Left lung (tissue), 4 donors: ENCODE measurements at regions not wholly inside any gene's neighbourhood (a gene's known extent, or its start where the extent isn't known, plus 50 kb on each side); places are given as distances from the start of the nearest gene placed in this dataset.

ENCODE experiments used
- ATAC-seq: fragments of 200-7000 bp; cut with Tn5 transposase; one replicate; pipeline ENCODE4 v1.9.1; 2020; ENCODE audit warnings: moderate library complexity
- DNase-seq, 4 donors: peaks; one replicate each; pipeline ENCODE4 v3.0.0-alpha.2; 2013 to 2020
- H3K27ac ChIP-seq, 2 donors: fragments of 200-600 bp; sonication (generic) in 1 of 2; one replicate each; pipeline versions ENCODE4 v1.5.0 to v1.8.0; 2020 to 2021
- H3K27me3 ChIP-seq, 2 donors: fragments of 200-600 bp; sonication (generic) in 1 of 2; one replicate each; pipeline versions ENCODE4 v1.5.0 to v1.8.0; 2020 to 2021
- H3K36me3 ChIP-seq, 2 donors: fragments of 200-600 bp; sonication (generic) in 1 of 2; one replicate each; pipeline versions ENCODE4 v1.5.0 to v1.8.0; 2020 to 2021
- H3K4me1 ChIP-seq, 2 donors: fragments of 200-600 bp; one replicate each; pipeline ENCODE4 v1.8.0; 2021
- H3K4me3 ChIP-seq, 2 donors: fragments of 200-600 bp; sonication (generic) in 1 of 2; one replicate each; pipeline versions ENCODE4 v1.5.0 to v1.8.0; 2020 to 2021; ENCODE audit warnings: mild to moderate bottlenecking in 1 of 2
- H3K9me3 ChIP-seq, 2 donors: fragments of 200-600 bp; sonication (generic) in 1 of 2; one replicate each; pipeline versions ENCODE4 v1.5.0 to v1.8.0; 2020 to 2021
- intact Hi-C, 2 donors: fragments of 100-400 bp; cut with DNase I; formaldehyde crosslinking; loops; one replicate each; pipeline versions ENCODE4 v1.11.2 to v1.14.2; 2022
- TF ChIP-seq, protein P1 (sequence below), 2 donors: fragments of 200-600 bp; sonication (generic) in 1 of 2; IDR thresholded peaks; one replicate each; pipeline versions ENCODE4 v1.5.0 to v1.8.0; 2021; ENCODE audit warnings: antibody characterized with exemption in 2 of 2
- donor health status: DM: no; HTN: yes; CAD: no.
- donor health status: DM: no; HTN: no; CAD: no.

DNA sequence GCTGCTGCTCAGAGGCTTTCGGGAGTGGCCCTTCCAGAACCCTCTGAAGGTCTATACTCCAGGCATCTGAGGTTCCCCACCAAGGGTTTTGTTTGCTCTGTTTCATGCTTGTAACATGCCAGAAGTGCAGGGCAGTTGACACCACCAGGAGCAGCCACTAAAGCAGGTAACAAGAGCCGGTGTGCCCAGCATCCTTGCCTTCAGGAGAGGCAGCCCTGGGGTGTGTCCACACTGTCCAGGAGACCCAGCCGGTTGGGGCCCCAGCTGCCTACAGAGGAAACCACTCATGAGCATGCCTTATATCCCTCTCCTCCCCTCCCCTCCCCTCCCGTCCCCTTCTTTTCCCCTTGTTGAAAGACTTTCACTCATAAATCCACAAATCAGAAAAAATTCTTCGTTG lies 93.1 kb downstream of the CD8B2 start:
- Histone ChIP-seq H3K27ac (no peak overlapping the region), H3K36me3 (no peaks in the 10 kb centered on the region), H3K27me3 (peaks cover 0 to 65% of the 10 kb centered on the region in 2 donors), H3K4me1 (peaks cover 0 to 7% of the 10 kb centered on the region in 2 donors), H3K4me3 (no peak overlapping the region), H3K9me3 (no peaks in the 10 kb centered on the region)
- DNase-seq: peak in 1 of 4 donors; percentile 60
- no peak for ATAC-seq
- TF ChIP-seq, protein P1, sequence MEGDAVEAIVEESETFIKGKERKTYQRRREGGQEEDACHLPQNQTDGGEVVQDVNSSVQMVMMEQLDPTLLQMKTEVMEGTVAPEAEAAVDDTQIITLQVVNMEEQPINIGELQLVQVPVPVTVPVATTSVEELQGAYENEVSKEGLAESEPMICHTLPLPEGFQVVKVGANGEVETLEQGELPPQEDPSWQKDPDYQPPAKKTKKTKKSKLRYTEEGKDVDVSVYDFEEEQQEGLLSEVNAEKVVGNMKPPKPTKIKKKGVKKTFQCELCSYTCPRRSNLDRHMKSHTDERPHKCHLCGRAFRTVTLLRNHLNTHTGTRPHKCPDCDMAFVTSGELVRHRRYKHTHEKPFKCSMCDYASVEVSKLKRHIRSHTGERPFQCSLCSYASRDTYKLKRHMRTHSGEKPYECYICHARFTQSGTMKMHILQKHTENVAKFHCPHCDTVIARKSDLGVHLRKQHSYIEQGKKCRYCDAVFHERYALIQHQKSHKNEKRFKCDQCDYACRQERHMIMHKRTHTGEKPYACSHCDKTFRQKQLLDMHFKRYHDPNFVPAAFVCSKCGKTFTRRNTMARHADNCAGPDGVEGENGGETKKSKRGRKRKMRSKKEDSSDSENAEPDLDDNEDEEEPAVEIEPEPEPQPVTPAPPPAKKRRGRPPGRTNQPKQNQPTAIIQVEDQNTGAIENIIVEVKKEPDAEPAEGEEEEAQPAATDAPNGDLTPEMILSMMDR (IDR thresholded peaks at IDR 0.05): no peak
- intact Hi-C loops: no loop called here

DNA sequence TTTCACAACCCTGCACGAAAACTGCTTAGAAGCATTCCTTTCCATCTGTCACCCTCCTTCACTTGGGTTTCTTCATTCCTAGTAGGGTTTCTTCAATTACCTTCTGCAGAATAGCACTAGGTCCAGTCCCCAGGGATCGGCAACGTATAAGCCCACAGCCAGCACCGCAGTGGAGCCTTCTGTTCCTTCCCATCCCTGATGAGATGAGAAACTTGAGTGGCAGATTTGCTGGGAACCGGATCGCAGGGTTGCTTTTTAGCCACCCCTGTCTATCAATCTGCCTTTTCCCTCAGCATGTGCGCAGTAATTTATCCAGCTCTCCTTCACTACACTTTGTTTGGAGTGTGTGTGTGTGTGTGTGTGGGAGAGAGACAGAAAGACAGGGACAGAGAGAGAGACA lies 94.2 kb downstream of the CD8B2 start:
- ATAC-seq (no peak), DNase-seq (no peak)
- intact Hi-C loops: no loop called here
- Histone ChIP-seq H3K4me3 (no peak overlapping the region), H3K9me3 (no peaks in the 10 kb centered on the region), H3K36me3 (no peaks in the 10 kb centered on the region), H3K4me1 (peaks cover 0 to 7% of the 10 kb centered on the region in 2 donors), H3K27me3 (peaks cover 0 to 71% of the 10 kb centered on the region in 2 donors), H3K27ac (no peak overlapping the region)
- TF ChIP-seq, protein P1 (IDR thresholded peaks at IDR 0.05): no peak

DNA sequence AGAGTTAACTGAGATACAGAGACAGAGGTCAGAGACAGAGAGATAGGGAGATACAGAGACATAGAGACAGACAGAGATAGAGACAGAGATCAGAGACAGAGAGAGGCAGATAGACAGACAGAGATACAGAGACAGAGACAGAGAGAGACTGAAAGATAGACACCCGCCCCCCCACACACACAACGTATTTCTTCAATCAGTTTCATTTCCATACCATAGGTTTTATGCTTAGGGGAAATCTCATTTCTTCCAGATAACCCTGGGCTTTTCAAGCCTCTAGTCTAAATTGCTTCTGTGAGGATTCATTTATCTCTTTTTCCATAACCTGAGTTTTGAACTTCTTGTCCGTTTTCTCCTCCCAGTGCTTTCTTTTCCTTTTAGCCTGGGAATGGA lies 94.6 kb downstream of the CD8B2 start:
- ATAC-seq (no peak), DNase-seq (no peak)
- intact Hi-C loops: no loop called here
- Histone ChIP-seq H3K27ac (no peak overlapping the region), H3K9me3 (no peaks in the 10 kb centered on the region), H3K4me1 (peaks cover 0 to 7% of the 10 kb centered on the region in 2 donors), H3K36me3 (no peaks in the 10 kb centered on the region), H3K4me3 (peak overlapping the region in 1 of 2 donors; percentile 18), H3K27me3 (peaks cover 0 to 75% of the 10 kb centered on the region in 2 donors)
- TF ChIP-seq, protein P1 (IDR thresholded peaks at IDR 0.05): no peak

DNA sequence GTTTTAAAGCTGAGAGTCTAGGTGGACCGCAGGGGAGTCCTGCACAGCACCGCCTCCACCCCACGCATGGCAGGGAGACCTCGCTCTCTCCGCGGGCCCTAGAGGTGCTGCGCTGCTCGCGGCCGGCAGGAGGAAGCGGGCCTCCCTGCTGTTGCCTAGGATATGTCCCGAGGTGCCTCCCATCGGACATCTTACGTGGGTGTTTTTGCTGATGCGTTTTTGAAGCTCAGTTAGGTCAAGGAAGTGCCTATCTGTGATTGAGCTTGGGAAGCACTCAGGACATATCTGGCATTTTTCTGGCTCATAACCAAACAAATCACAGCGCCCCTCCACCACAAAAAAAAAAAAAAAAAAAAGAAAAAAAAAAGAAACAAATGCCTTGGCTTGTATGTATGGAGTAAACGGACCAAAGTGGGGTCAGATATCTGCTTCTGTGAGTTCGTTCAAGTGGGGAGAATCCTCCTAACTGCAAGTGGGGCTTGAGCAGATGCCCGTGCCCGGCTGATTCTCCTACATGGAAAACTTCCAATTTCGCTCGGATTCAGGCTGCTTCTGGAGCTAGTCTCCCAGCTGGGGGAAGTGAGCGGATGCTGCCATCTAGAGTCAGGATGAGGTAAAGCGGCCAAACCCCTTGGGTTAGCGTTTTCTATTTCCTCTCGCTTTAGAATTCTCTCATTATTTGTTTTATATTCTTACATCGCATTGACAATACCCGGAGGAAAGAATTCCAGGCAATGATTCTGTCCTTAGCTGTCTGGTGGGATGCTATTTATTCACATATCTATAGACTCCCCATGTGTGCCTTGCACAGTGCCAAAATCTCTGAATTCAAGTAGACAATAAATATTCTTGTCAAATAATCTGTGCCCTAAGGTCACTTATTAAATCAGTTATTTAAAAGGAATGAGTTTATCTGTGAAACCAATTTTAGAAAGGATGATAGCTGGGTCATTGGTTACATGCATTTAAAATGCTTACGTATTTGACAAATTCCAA lies 95.3 kb downstream of the CD8B2 start:
- DNase-seq (peak; percentile 66 to 90 (median 80)), ATAC-seq (peak; percentile 97)
- H3K9me3 ChIP-seq: no peaks in the 10 kb centered on the region
- TF ChIP-seq, protein P1 (IDR thresholded peaks at IDR 0.05): peak; percentile 72 to 75
- peak overlapping the region in 1 of 2 donors; percentile 18 for H3K4me3 ChIP-seq
- intact Hi-C loops: no loop called here
- H3K36me3 ChIP-seq: no peaks in the 10 kb centered on the region
- peaks cover 0 to 82% of the 10 kb centered on the region in 2 donors for H3K27me3 ChIP-seq
- H3K4me1 ChIP-seq: peaks cover 0 to 7% of the 10 kb centered on the region in 2 donors
- H3K27ac ChIP-seq: no peak overlapping the region

DNA sequence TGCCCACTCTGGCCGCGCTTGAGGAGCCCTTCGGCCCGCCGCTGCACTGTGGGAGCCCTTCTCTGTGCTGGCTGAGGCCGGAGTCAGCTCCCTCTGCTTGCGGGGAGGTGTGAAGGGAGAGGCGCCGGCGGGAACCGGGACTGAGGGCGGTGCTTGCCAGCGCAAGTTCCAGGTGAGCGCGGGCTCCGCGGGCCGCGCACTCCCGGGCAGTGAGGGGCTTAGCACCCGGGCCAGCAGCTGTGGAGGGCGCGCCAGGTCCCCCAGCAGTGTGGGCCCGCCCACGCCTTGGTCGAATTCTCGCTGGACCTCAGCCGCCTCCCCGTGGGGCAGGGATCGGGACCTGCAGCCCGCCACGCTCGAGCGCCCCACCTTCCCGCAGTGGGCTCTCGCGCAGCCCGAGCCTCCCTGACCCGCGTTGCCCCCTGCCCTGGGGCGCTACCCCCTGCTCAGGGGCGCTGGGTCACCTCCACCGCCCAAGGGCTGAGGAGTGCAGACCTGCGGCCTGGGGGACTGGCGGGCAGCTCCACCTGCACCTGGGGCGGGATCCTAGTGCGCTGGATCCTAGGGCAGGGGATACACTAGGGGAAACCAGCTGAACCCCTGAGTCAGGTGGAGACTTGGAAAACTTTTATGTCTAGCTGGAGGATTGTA lies 97.3 kb downstream of the CD8B2 start:
- H3K4me1 ChIP-seq: peaks cover 0 to 7% of the 10 kb centered on the region in 2 donors
- DNase-seq: peak in 1 of 4 donors; percentile 73
- TF ChIP-seq, protein P1 (IDR thresholded peaks at IDR 0.05): no peak
- no peak overlapping the region for H3K27ac ChIP-seq
- ATAC-seq: no peak
- intact Hi-C loops: no loop called here
- H3K36me3 ChIP-seq: no peaks in the 10 kb centered on the region
- H3K9me3 ChIP-seq: no peaks in the 10 kb centered on the region
- no peak overlapping the region for H3K4me3 ChIP-seq
- peaks cover 0 to 76% of the 10 kb centered on the region in 2 donors for H3K27me3 ChIP-seq
